ENCODE measurements at regions not wholly inside any gene's neighbourhood (a gene's known extent, or its start where the extent isn't known, plus 50 kb on each side); places are given as distances from the start of the nearest gene placed in this dataset.

- Histone ChIP-seq H3K27ac (ENCODE audit: low read depth, low read length) (no peak overlapping the region), H3K9me3 (ENCODE audit: control insufficient read depth, insufficient read depth, low read length) (no peaks in the 10 kb centered on the region), H3F3A (ENCODE audit: control insufficient read depth, insufficient read depth) (no peaks in the 10 kb centered on the region), H4K20me1 (ENCODE audit: control insufficient read depth, insufficient read depth, low read depth, low read length) (no peaks in the 10 kb centered on the region), H3K4me2 (ENCODE audit: low read length) (no peak overlapping the region), H3K4me3 (ENCODE audit: low read length) (no peak overlapping the region), H3K79me2 (ENCODE audit: control insufficient read depth, low read length) (no peaks in the 10 kb centered on the region), H3K27me3 (ENCODE audit: control insufficient read depth, low read length) (peaks cover 5% of the 10 kb centered on the region; the same call in 1 of the 2 replicates), H3K4me1 (ENCODE audit: control insufficient read depth, low read length) (peaks cover 4% of the 10 kb centered on the region), H3K9me2 (replicated peaks; ENCODE audit: control insufficient read depth, low read length) (no peaks in the 10 kb centered on the region), H3K36me3 (ENCODE audit: control insufficient read depth, low read length) (no peaks in the 10 kb centered on the region)
- TF ChIP-seq CTCF (IDR thresholded peaks at IDR 0.05; ENCODE audit: low read depth, low read length, poor library complexity, severe bottlenecking): no peak
- no peak for TF ChIP-seq EZH2phosphoT487 (IDR thresholded peaks at IDR 0.05; ENCODE audit: borderline replicate concordance, low read length)
Observed at GRCh38 chr6:118752803-118753202, 101.4 kb upstream of the CEP85L start.

- Histone ChIP-seq H3K27me3 (ENCODE audit: control insufficient read depth, low read length) (peaks cover 5% of the 10 kb centered on the region; the same call in 1 of the 2 replicates), H3K9me3 (ENCODE audit: control insufficient read depth, insufficient read depth, low read length) (no peaks in the 10 kb centered on the region), H3K4me1 (ENCODE audit: control insufficient read depth, low read length) (peaks cover 9% of the 10 kb centered on the region), H3K36me3 (ENCODE audit: control insufficient read depth, low read length) (no peaks in the 10 kb centered on the region), H3K9me2 (replicated peaks; ENCODE audit: control insufficient read depth, low read length) (no peaks in the 10 kb centered on the region), H3K4me3 (ENCODE audit: low read length) (no peak overlapping the region), H3K4me2 (ENCODE audit: low read length) (no peak overlapping the region), H3K27ac (ENCODE audit: low read depth, low read length) (no peak overlapping the region), H3F3A (ENCODE audit: control insufficient read depth, insufficient read depth) (no peaks in the 10 kb centered on the region), H4K20me1 (ENCODE audit: control insufficient read depth, insufficient read depth, low read depth, low read length) (no peaks in the 10 kb centered on the region), H3K79me2 (ENCODE audit: control insufficient read depth, low read length) (no peaks in the 10 kb centered on the region)
- TF ChIP-seq EZH2phosphoT487 (IDR thresholded peaks at IDR 0.05; ENCODE audit: borderline replicate concordance, low read length) (no peak), CTCF (IDR thresholded peaks at IDR 0.05; ENCODE audit: low read depth, low read length, poor library complexity, severe bottlenecking) (no peak)
Observed at GRCh38 chr6:118751072-118751471, 99.7 kb upstream of the CEP85L start.

- Histone ChIP-seq H4K20me1 (ENCODE audit: control insufficient read depth, insufficient read depth, low read depth, low read length) (no peaks in the 10 kb centered on the region), H3K27ac (ENCODE audit: low read depth, low read length) (no peak overlapping the region), H3K4me2 (ENCODE audit: low read length) (no peak overlapping the region), H3K27me3 (ENCODE audit: control insufficient read depth, low read length) (peaks cover 7% of the 10 kb centered on the region), H3K4me3 (ENCODE audit: low read length) (no peak overlapping the region), H3K9me3 (ENCODE audit: control insufficient read depth, insufficient read depth, low read length) (no peaks in the 10 kb centered on the region), H3F3A (ENCODE audit: control insufficient read depth, insufficient read depth) (no peaks in the 10 kb centered on the region), H3K4me1 (ENCODE audit: control insufficient read depth, low read length) (peaks cover 9% of the 10 kb centered on the region), H3K79me2 (ENCODE audit: control insufficient read depth, low read length) (no peaks in the 10 kb centered on the region), H3K36me3 (ENCODE audit: control insufficient read depth, low read length) (no peaks in the 10 kb centered on the region), H3K9me2 (replicated peaks; ENCODE audit: control insufficient read depth, low read length) (no peaks in the 10 kb centered on the region)
- TF ChIP-seq EZH2phosphoT487 (IDR thresholded peaks at IDR 0.05; ENCODE audit: borderline replicate concordance, low read length) (no peak), CTCF (IDR thresholded peaks at IDR 0.05; ENCODE audit: low read depth, low read length, poor library complexity, severe bottlenecking) (no peak)
Observed at GRCh38 chr6:118750143-118750542, 98.8 kb upstream of the CEP85L start.

Measured in DOHH2 (cell line).